ENCODE measurements at regions not wholly inside any gene's neighbourhood (a gene's known extent, or its start where the extent isn't known, plus 50 kb on each side); places are given as distances from the start of the nearest gene placed in this dataset.
"Not testable (repeated sequence)": the region's sequence is repeated elsewhere in the genome, so short reads cannot be mapped to it uniquely, and the experiment has no call there.

- H3K27me3 Mint-ChIP-seq: no peaks in the 10 kb centered on the region
- no peak overlapping the region for H3K27ac Mint-ChIP-seq
- H3K9me3 Mint-ChIP-seq (ENCODE audit: low read depth): no peaks in the 10 kb centered on the region
- no peaks in the 10 kb centered on the region for H3K4me1 Mint-ChIP-seq (ENCODE audit: low read depth)
- TF ChIP-seq, protein P1, sequence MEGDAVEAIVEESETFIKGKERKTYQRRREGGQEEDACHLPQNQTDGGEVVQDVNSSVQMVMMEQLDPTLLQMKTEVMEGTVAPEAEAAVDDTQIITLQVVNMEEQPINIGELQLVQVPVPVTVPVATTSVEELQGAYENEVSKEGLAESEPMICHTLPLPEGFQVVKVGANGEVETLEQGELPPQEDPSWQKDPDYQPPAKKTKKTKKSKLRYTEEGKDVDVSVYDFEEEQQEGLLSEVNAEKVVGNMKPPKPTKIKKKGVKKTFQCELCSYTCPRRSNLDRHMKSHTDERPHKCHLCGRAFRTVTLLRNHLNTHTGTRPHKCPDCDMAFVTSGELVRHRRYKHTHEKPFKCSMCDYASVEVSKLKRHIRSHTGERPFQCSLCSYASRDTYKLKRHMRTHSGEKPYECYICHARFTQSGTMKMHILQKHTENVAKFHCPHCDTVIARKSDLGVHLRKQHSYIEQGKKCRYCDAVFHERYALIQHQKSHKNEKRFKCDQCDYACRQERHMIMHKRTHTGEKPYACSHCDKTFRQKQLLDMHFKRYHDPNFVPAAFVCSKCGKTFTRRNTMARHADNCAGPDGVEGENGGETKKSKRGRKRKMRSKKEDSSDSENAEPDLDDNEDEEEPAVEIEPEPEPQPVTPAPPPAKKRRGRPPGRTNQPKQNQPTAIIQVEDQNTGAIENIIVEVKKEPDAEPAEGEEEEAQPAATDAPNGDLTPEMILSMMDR (IDR thresholded peaks at IDR 0.05; ENCODE audit: unreplicated experiment): no peak
- no peak overlapping the region for H3K4me3 Mint-ChIP-seq (ENCODE audit: low read depth)
- no peak for DNase-seq (ENCODE audit: low spot score, unreplicated experiment)
- H3K36me3 Mint-ChIP-seq (ENCODE audit: insufficient read depth): peaks cover 30% of the 10 kb centered on the region
These were observed 211.9 kb downstream of the OR2B2 start for GRCh38 chr6:27700337-27700736.

GRCh38 chr6:27694547-27694874 is 217.7 kb downstream of the OR2B2 start:
- no peak for DNase-seq (ENCODE audit: low spot score, unreplicated experiment)
- TF ChIP-seq, protein P1 (IDR thresholded peaks at IDR 0.05; ENCODE audit: unreplicated experiment): no peak
- peak overlapping the region; percentile 98 for H3K4me3 Mint-ChIP-seq (ENCODE audit: low read depth)
- H3K27me3 Mint-ChIP-seq: peaks cover 6% of the 10 kb centered on the region
- H3K36me3 Mint-ChIP-seq (ENCODE audit: insufficient read depth): peaks cover 4% of the 10 kb centered on the region
- H3K27ac Mint-ChIP-seq: peak overlapping the region; percentile 97
- H3K9me3 Mint-ChIP-seq (ENCODE audit: low read depth): no peaks in the 10 kb centered on the region
- peaks cover 6% of the 10 kb centered on the region for H3K4me1 Mint-ChIP-seq (ENCODE audit: low read depth)

DNA sequence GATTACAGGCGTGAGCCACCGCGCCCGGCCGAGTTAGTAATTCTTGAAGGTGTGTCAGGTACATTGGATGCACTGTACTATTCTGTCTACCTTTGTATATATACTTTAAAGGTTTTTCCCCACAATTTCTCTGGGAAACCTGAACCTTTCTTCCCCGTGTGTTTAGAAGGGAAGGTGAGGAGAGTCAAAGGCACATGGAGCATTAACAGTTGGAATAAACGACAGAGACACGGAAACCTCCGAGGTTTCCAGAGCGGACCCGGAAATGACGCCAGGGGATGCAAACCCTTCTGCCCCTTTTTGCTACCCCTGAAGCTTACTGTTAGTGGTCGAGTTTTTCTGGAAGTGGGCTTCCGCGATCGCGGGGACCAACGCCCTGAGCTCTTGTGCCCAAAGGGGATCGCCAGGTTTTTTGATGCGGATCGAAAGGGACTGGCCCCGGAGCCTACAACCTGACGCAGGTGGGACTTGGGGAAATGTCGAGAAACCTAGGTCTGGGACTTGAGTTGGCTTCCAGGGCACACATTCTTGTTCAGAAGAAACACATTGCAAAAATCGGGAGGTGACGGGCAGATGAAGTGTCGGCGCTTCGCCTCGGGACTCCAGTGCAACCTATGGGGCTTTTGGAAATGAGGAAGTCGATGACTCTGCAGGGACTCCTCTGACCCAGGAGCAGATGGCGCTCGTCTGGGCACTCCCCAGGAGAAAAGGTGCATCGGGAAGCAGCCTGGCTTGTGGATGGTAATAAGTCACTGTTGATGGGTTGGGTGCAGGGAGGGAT is 218.2 kb downstream of the OR2B2 start:
- peaks cover 6% of the 10 kb centered on the region for H3K27me3 Mint-ChIP-seq
- peaks cover 4% of the 10 kb centered on the region for H3K36me3 Mint-ChIP-seq (ENCODE audit: insufficient read depth)
- TF ChIP-seq, protein P1 (IDR thresholded peaks at IDR 0.05; ENCODE audit: unreplicated experiment): no peak
- H3K4me1 Mint-ChIP-seq (ENCODE audit: low read depth): peaks cover 6% of the 10 kb centered on the region
- H3K9me3 Mint-ChIP-seq (ENCODE audit: low read depth): no peaks in the 10 kb centered on the region
- H3K27ac Mint-ChIP-seq: peak overlapping the region; percentile 97
- peak overlapping the region; percentile 98 for H3K4me3 Mint-ChIP-seq (ENCODE audit: low read depth)
- DNase-seq (ENCODE audit: low spot score, unreplicated experiment): peak; percentile 24

- DNase-seq (ENCODE audit: low spot score, unreplicated experiment); H3K9me3 Mint-ChIP-seq (ENCODE audit: low read depth); H3K4me3 Mint-ChIP-seq (ENCODE audit: low read depth); H3K36me3 Mint-ChIP-seq (ENCODE audit: insufficient read depth); H3K4me1 Mint-ChIP-seq (ENCODE audit: low read depth); H3K27ac Mint-ChIP-seq; H3K27me3 Mint-ChIP-seq: not testable (repeated sequence)
These were observed 219.2 kb upstream of the ZNF184 start for GRCh38 chr6:27692133-27692532.

- Mint-ChIP-seq H3K27me3 (peaks cover 29% of the 10 kb centered on the region), H3K4me3 (ENCODE audit: low read depth) (peak overlapping the region; percentile 88), H3K9me3 (ENCODE audit: low read depth) (no peaks in the 10 kb centered on the region), H3K27ac (peak overlapping the region; percentile 98), H3K36me3 (ENCODE audit: insufficient read depth) (no peaks in the 10 kb centered on the region), H3K4me1 (ENCODE audit: low read depth) (no peaks in the 10 kb centered on the region)
- peak; percentile 64 for DNase-seq (ENCODE audit: low spot score, unreplicated experiment)
- TF ChIP-seq, protein P1 (IDR thresholded peaks at IDR 0.05; ENCODE audit: unreplicated experiment): no peak
These were observed 215.2 kb upstream of the ZNF184 start for GRCh38 chr6:27688014-27688586.

Measured in progenitor cell of endocrine pancreas (in vitro differentiated cells).